Activated naive CD8-positive, alpha-beta T cell treated with anti-CD3 and anti-CD28 coated beads, Interleukin-2, amount 50 U/mL, for 24 hours (primary cell): ENCODE measurements at regions not wholly inside any gene's neighbourhood (a gene's known extent, or its start where the extent isn't known, plus 50 kb on each side); places are given as distances from the start of the nearest gene placed in this dataset.

ENCODE experiments used
- ATAC-seq: fragments of 150-1000 bp; cut with Tn5 transposase; one replicate; pipeline ENCODE4 v1.10.0; 2021
- DNase-seq: peaks from one replicate; pipeline ENCODE4 v3.0.0; 2021
- H3K27ac Mint-ChIP-seq: one replicate; pipeline ENCODE4 v1.8.0; 2021; ENCODE audit warnings: mild to moderate bottlenecking, mixed read lengths
- H3K27me3 Mint-ChIP-seq: one replicate; pipeline ENCODE4 v1.8.0; 2021; ENCODE audit warnings: mixed read lengths
- H3K36me3 Mint-ChIP-seq: one replicate; pipeline ENCODE4 v1.8.0; 2021; ENCODE audit warnings: low read depth, mixed read lengths
- H3K4me1 Mint-ChIP-seq: one replicate; pipeline ENCODE4 v1.8.0; 2021; ENCODE audit warnings: mixed read lengths
- H3K4me3 Mint-ChIP-seq: one replicate; pipeline ENCODE4 v1.8.0; 2021; ENCODE audit warnings: mild to moderate bottlenecking, moderate library complexity, mixed read lengths
- H3K9me3 Mint-ChIP-seq: one replicate; pipeline ENCODE4 v1.8.0; 2021; ENCODE audit warnings: mixed read lengths

DNA sequence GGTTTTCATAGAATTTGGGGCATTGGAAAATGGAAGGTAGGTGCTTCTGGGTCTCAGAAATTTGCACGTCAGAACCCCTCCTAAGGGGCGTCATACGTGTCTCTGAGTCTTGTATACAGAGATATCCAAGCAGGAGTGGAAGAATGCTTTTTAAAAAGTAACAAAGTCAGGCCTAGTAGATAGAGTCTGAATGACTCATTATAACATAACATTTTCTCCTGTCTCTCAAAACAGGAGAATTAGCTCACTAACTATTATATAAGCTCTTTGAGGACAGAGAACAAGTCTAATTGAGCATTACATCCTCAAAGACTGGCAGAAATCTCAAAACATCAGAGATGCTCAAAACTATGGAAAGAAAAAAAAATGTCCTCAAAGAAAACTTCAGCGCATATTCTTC is 86.1 kb upstream of the CCL2 start:
- Mint-ChIP-seq H3K27me3 (peaks cover 7% of the 10 kb centered on the region), H3K4me3 (no peak overlapping the region), H3K4me1 (no peaks in the 10 kb centered on the region), H3K27ac (no peak overlapping the region), H3K36me3 (no peaks in the 10 kb centered on the region), H3K9me3 (no peaks in the 10 kb centered on the region)
- ATAC-seq (no peak), DNase-seq (no peak)

DNA sequence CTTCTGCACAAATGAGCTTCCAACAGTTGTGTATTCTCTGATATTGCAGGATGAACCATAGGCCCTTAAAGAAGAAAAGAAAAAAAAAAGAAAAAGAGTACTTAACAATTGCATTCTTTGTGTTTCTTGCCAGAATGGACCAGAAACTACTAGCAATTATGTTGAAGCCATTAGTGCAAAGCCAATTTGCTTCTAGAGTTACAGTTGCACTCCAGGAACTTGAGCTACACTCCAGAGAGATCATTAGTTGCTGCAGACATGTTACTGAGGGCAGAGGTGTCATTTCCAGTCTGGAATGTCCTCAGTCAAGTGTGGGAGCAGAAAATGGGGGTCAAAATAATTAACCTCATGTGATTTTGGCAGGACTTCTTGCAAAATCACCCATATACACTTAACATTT is 85.6 kb upstream of the CCL2 start:
- Mint-ChIP-seq H3K36me3 (no peaks in the 10 kb centered on the region), H3K4me3 (no peak overlapping the region), H3K27me3 (peaks cover 6% of the 10 kb centered on the region), H3K27ac (no peak overlapping the region), H3K4me1 (no peaks in the 10 kb centered on the region), H3K9me3 (no peaks in the 10 kb centered on the region)
- ATAC-seq (no peak), DNase-seq (no peak)

DNA sequence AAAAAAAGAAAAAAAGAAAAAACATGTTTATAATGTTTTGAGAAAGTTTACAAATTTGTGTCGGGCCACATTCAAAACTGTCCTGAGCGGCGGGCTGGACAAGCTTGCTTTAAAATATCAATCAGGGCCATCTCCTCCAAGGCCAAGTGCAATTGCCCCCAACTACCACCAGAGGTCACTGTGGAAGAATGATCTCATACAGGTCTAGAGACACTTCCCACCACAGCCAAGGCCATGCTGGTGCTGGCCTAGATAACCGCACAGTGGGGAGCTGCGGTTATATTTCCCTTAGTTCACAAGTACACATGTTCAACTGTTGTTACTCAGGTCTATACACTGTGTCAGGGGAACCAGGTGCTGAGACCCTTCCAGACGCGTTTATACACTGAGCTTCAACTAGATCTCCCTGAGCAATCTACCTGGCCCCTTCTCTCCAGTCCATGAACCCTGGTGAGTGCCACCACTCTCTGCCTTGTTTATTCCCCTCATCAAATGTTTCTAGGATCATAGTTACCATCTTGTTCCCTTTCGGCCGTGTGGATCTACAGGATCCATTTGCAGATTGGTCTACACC is 83.8 kb upstream of the CCL2 start:
- peak; percentile 61 for ATAC-seq
- Mint-ChIP-seq H3K27ac (no peak overlapping the region), H3K36me3 (no peaks in the 10 kb centered on the region), H3K9me3 (no peaks in the 10 kb centered on the region), H3K4me1 (no peaks in the 10 kb centered on the region), H3K4me3 (no peak overlapping the region), H3K27me3 (peaks cover 2% of the 10 kb centered on the region)
- DNase-seq, result peak; percentile 44

DNA sequence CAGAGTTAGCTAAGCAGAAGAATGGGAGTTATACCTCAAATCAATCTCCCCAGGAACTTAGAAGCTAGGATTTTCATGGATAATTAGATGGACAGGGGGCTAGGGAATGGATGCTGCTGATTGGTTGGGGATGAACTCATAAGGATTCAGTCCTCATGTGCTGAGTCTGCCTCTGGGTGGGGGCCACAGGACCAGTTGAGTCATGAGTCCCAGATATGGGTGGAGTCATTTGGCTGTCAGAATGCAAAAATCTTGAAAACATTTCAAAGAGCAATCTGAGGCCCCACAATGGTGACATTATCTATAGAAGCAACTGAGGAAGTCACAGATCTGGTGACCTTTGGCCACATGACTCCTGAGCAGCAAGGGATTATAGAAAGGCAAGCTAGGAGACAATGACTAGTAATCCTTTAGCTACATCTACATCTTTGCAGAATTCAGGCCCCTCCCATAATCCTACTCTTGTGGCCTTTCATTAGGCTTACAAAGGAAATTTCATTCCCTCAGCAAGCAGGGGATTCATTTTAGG is 82.6 kb upstream of the CCL2 start:
- no peak overlapping the region for H3K27ac Mint-ChIP-seq
- no peak overlapping the region for H3K4me3 Mint-ChIP-seq
- DNase-seq (no peak), ATAC-seq (no peak)
- H3K4me1 Mint-ChIP-seq, result no peaks in the 10 kb centered on the region
- no peaks in the 10 kb centered on the region for H3K9me3 Mint-ChIP-seq
- no peaks in the 10 kb centered on the region for H3K36me3 Mint-ChIP-seq
- peaks cover 2% of the 10 kb centered on the region for H3K27me3 Mint-ChIP-seq

DNA sequence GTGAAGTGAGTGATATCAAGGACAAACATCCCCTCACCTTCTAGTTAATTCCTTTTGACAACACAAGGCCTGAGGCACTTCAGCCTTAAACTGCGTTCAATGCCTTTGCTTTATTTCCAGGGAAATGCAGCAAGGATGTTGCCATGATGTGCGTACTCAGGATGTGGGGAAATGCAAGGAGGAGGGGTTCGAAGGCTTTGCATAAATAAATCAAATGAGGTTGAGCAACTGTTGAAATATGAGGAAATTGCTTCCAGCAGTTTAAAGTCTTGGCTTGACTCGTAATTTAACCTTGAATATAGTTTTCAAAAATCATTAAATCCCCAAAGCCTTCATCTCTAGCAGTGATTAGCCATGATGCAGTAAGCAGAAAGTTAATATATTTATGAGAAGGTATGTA is 81.8 kb upstream of the CCL2 start:
- H3K27me3 Mint-ChIP-seq, result peaks cover 2% of the 10 kb centered on the region
- ATAC-seq (no peak), DNase-seq (no peak)
- H3K4me3 Mint-ChIP-seq, result no peak overlapping the region
- H3K9me3 Mint-ChIP-seq, result no peaks in the 10 kb centered on the region
- H3K4me1 Mint-ChIP-seq, result no peaks in the 10 kb centered on the region
- H3K27ac Mint-ChIP-seq, result no peak overlapping the region
- no peaks in the 10 kb centered on the region for H3K36me3 Mint-ChIP-seq

DNA sequence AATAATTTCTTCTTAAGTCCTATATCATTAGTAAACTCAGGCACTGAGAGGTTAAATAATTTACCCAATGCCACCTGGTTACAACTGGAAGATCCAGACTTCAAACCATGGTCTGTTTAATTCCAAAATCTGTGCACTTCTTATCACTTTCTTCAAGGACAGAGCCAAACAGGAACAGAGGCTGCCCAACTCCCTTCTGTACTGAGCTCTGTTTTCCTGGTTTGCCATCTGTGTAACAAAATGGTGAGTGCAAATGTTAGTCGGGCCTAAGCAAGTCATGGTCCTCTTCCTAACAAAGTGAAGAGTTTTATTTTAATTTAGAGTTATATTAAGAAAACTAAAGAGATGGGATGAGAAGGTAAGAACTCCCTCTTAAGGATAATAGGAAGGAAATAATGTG is 80.6 kb upstream of the CCL2 start:
- H3K4me3 Mint-ChIP-seq, result no peak overlapping the region
- no peak overlapping the region for H3K27ac Mint-ChIP-seq
- peaks cover 2% of the 10 kb centered on the region for H3K27me3 Mint-ChIP-seq
- H3K9me3 Mint-ChIP-seq, result no peaks in the 10 kb centered on the region
- no peaks in the 10 kb centered on the region for H3K36me3 Mint-ChIP-seq
- no peaks in the 10 kb centered on the region for H3K4me1 Mint-ChIP-seq
- ATAC-seq, result no peak
- DNase-seq, result no peak

DNA sequence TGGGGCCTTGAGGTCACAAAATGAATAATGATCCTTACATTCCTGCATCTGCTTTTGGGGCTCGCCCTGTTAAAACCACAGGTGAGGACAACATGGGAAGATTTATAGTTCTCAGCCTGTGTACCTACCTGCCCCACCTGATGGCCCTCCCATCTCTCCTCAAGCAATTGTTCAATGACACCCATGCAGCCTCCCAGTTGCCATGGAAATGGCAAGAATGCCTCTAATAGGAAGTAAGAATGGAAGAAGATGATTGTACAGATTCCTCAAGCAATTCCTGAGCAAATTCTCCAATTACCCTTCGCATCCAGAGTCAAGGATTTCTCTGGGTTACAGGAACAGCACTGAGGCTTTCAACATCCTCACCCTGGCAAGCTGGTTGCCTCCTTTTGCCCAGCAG is 78.6 kb upstream of the CCL2 start:
- DNase-seq, result no peak
- no peak for ATAC-seq
- no peaks in the 10 kb centered on the region for H3K9me3 Mint-ChIP-seq
- H3K4me1 Mint-ChIP-seq, result no peaks in the 10 kb centered on the region
- H3K36me3 Mint-ChIP-seq, result no peaks in the 10 kb centered on the region
- H3K4me3 Mint-ChIP-seq, result no peak overlapping the region
- H3K27me3 Mint-ChIP-seq, result peaks cover 6% of the 10 kb centered on the region
- H3K27ac Mint-ChIP-seq, result no peak overlapping the region

DNA sequence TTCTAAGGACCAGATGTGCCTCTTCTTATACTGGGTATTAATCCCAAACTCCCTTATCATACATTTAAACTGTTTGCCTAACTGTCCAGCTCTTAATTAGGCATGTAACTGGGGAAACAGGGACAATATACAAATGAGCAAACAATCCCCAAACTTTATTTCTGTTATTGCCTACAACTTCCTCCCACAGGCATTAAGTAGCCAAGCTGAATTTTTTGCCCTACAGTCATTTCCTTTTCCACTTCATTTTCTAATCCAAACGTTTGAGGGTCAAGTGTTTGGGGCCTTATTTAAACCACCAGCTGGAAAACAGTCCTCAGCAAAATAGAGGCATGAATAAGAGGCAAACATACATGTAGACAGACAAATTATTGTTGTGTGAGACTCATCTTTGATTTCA is 77.4 kb upstream of the CCL2 start:
- Mint-ChIP-seq H3K4me1 (no peaks in the 10 kb centered on the region), H3K36me3 (no peaks in the 10 kb centered on the region), H3K27ac (no peak overlapping the region), H3K4me3 (no peak overlapping the region), H3K9me3 (no peaks in the 10 kb centered on the region), H3K27me3 (peaks cover 6% of the 10 kb centered on the region)
- no peak for ATAC-seq
- DNase-seq, result no peak

DNA sequence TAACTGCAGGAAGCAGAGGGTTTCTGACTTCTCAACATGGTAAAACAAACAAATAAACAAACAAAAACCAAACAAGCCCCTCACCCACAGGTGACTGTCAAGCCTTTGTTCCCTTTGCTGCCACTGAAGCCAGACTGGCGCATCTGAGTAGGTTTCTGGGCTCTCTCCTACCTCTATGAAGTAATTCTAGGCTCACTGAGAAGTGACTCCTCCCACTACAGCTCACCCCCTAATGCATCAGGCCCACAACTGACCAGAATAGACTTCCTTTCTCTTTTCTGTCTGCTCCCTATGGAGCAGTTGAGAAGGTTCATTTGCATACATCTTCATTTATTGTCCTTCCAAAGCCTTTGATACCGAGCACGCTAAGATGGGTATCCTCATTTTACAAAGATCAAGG is 77.0 kb upstream of the CCL2 start:
- H3K27me3 Mint-ChIP-seq, result peaks cover 6% of the 10 kb centered on the region
- no peak overlapping the region for H3K4me3 Mint-ChIP-seq
- no peaks in the 10 kb centered on the region for H3K4me1 Mint-ChIP-seq
- no peaks in the 10 kb centered on the region for H3K9me3 Mint-ChIP-seq
- ATAC-seq, result no peak
- H3K27ac Mint-ChIP-seq, result no peak overlapping the region
- no peaks in the 10 kb centered on the region for H3K36me3 Mint-ChIP-seq
- DNase-seq, result no peak

DNA sequence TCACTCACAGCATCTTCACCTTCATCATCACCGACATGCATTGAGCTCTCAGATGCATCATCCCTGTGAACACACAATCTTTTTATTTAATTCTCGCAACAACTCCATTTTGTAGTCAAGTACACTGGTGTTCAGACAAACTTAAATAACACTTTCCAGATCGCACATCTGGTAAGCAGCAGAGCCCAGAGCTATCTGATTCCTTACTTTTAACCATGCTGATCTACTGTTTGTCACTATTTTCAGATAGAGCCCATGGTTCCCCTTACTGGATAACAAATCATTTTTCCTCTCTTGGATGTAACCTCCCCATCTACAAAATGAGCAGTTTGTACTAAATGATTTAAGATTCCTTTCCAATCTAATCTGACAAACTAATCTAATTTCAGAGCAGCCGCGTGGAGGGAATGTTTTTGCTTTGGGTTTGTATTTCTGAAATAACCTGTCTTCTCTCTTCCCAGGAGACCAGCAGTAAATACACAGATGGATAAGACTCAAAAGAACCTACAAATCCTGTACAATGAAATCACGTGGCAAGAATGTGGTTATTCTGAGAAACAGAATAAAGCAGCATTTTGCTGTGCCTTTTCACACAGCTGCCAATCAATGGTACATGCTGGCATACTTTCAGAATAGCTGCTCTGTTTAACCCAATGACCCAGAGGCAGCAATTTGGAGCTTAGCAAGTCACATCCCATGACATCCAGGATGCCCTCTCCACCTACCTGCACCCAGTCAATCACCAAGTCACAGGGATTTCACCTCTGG is 72.9 kb upstream of the CCL2 start:
- Mint-ChIP-seq H3K9me3 (no peaks in the 10 kb centered on the region), H3K36me3 (no peaks in the 10 kb centered on the region), H3K27me3 (peaks cover 14% of the 10 kb centered on the region), H3K27ac (no peak overlapping the region), H3K4me3 (no peak overlapping the region), H3K4me1 (no peaks in the 10 kb centered on the region)
- DNase-seq, result no peak
- no peak for ATAC-seq

DNA sequence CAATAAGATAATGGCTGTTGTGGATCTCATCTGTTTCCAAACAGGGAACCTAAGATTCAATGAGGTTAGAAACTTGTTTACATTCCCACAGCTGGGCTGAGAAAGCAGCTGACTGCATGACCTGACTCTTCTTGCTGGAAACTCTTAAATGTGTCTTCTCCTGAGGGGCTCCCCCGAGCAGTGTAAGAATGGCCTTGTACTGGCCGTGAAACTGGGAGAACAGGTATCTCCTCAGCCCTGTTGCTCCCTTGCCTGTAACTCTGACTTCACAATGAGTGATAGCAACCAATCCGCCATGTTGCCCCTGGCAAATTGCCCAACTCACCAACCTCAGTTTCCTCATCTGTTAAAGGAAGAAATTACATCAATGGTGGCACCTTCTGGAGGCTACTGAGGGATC is 59.1 kb upstream of the CCL2 start:
- Mint-ChIP-seq H3K27me3 (peaks cover 36% of the 10 kb centered on the region), H3K4me1 (peaks cover 2% of the 10 kb centered on the region), H3K4me3 (no peak overlapping the region)

DNA sequence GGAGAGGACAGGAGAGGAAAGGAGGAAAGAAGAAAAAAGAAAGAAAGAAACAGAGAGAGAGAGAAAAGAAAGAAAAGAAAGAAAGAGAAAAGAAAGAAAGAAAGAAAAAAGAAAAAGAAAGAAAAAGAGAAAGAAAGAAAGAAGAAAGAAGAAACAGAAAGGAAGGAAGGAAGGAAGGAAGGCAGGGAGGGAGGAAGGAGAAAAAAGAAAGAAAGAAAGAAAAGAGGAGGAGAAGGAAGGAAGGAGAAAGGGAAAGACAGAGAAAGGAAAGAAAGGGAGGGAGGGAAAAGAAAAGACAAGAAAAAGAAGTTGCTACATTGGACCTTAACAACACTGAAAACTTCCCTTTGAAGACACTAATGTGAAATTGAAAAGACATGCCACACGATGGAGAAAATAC is 56.6 kb upstream of the CCL2 start:
- Mint-ChIP-seq H3K9me3 (no peaks in the 10 kb centered on the region), H3K4me3 (no peak overlapping the region), H3K36me3 (no peaks in the 10 kb centered on the region), H3K4me1 (peaks cover 15% of the 10 kb centered on the region), H3K27ac (no peak overlapping the region), H3K27me3 (peaks cover 28% of the 10 kb centered on the region)
- DNase-seq, result no peak
- no peak for ATAC-seq

More for the DNA sequence above, 59.1 kb upstream of the CCL2 start:
- Mint-ChIP-seq H3K9me3 (no peaks in the 10 kb centered on the region), H3K27ac (no peak overlapping the region), H3K36me3 (no peaks in the 10 kb centered on the region)
- ATAC-seq (no peak), DNase-seq (no peak)

DNA sequence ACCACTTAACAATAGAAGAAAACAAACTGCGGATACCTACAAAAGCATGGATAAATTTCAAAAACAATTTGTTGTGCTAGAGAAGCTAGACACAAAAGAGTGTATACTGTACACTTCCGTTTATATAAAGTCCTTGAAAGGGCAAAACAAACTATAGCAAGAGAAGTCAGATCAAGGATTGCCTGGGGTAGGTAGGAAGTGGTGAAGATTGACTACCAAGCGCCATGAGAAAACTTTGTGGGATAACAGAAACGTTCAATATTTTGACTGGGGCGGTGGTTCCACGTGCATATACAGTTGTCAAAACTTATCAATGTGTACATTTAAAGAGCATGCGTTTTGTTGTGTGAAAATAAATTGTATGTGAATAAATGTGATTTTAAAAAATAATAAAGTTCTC is 55.6 kb upstream of the CCL2 start:
- Mint-ChIP-seq H3K36me3 (no peaks in the 10 kb centered on the region), H3K4me3 (no peak overlapping the region), H3K4me1 (peaks cover 15% of the 10 kb centered on the region), H3K9me3 (no peaks in the 10 kb centered on the region), H3K27ac (no peak overlapping the region), H3K27me3 (peaks cover 30% of the 10 kb centered on the region)
- no peak for DNase-seq
- no peak for ATAC-seq

DNA sequence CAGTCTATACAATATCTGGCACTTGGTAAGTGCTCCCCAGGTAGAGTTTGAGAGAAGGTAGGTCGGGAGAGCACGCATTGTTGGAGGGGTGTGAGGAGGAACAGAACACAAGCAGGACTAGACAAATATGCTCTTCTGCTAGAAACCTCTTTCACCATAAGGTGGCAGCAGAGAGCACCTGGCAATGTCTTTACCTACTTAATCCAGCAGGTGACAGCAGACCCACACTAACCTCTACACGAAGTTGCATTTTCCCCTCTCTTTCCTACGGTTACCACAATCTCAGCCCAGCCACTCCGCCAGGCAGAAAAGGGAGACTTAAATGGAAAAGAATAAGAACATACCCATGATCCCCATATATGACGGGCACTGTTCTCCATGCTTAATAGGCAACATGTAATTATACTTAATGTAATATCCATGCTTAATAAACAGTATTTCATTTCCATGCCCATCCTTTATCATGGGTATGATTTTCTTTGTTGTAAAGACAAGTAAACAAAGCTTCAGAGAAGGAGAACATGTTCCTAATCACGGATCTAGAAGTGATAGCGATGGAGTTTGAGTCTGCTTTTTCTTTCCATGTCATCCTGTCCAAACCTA is 55.1 kb upstream of the CCL2 start:
- no peak overlapping the region for H3K27ac Mint-ChIP-seq
- no peak overlapping the region for H3K4me3 Mint-ChIP-seq
- peaks cover 31% of the 10 kb centered on the region for H3K27me3 Mint-ChIP-seq
- H3K4me1 Mint-ChIP-seq, result peaks cover 15% of the 10 kb centered on the region
- H3K36me3 Mint-ChIP-seq, result no peaks in the 10 kb centered on the region
- DNase-seq (peak; percentile 66), ATAC-seq (peak; percentile 51)
- no peaks in the 10 kb centered on the region for H3K9me3 Mint-ChIP-seq

DNA sequence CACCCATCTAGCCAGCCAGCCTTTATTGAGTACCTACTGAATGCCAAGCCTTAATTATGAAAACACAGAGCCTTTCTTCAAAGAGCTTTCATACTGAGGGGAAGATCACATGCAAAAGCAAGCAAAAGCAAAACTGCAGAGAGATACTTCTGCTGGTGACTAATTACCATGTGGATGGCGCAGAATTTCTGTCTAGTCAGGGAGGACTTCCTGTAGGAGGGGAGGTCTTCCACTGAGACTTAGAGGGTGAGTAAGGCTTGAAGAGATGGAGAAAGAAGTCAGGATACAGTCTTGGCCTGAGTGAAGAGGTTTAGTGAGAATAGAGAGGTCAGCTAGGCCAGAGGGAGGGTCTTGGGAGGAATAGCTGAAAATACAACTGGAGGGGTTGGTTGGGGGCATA is 53.9 kb upstream of the CCL2 start:
- no peak overlapping the region for H3K27ac Mint-ChIP-seq
- H3K4me1 Mint-ChIP-seq, result peaks cover 15% of the 10 kb centered on the region
- DNase-seq (no peak), ATAC-seq (peak; percentile 8)
- no peak overlapping the region for H3K4me3 Mint-ChIP-seq
- no peaks in the 10 kb centered on the region for H3K9me3 Mint-ChIP-seq
- H3K27me3 Mint-ChIP-seq, result peaks cover 26% of the 10 kb centered on the region
- H3K36me3 Mint-ChIP-seq, result no peaks in the 10 kb centered on the region
